Hematopoietic multipotent progenitor cell (in vitro differentiated cells): ENCODE measurements at regions not wholly inside any gene's neighbourhood (a gene's known extent, or its start where the extent isn't known, plus 50 kb on each side); places are given as distances from the start of the nearest gene placed in this dataset.

Experiments
- DNase-seq, 3 donors: peaks; one replicate each; pipeline ENCODE4 v3.0.0-alpha.2; 2011 to 2015; ENCODE audit warnings: low read depth in 2 of 3, low spot score in 2 of 3

GRCh38 chr10:2871673-2872219, 195.6 kb upstream of the PFKP start:
- DNase-seq, result no peak

GRCh38 chr10:2870654-2871053, 196.7 kb upstream of the PFKP start:
- DNase-seq, result no peak

- DNase-seq, result no peak
Measured at GRCh38 chr10:2867788-2868299, 199.5 kb upstream of the PFKP start.

- DNase-seq, result no peak
Measured at GRCh38 chr10:2866569-2866968, 200.8 kb upstream of the PFKP start.

- no peak for DNase-seq
Measured at GRCh38 chr10:2861632-2862210, 205.6 kb upstream of the PFKP start.

GRCh38 chr10:2858452-2858851, 208.9 kb upstream of the PFKP start:
- DNase-seq, result no peak

GRCh38 chr10:2856598-2856997, 210.8 kb upstream of the PFKP start:
- DNase-seq, result no peak

- DNase-seq, result no peak
Measured at GRCh38 chr10:2852574-2853323, 214.6 kb upstream of the PFKP start.

GRCh38 chr10:2851566-2851965, 215.8 kb upstream of the PFKP start:
- no peak for DNase-seq

GRCh38 chr10:2850202-2850601, 217.1 kb upstream of the PFKP start:
- DNase-seq, result no peak

GRCh38 chr10:2844925-2845324, 222.4 kb upstream of the PFKP start:
- DNase-seq, result no peak

GRCh38 chr10:2839081-2839725, 228.1 kb upstream of the PFKP start:
- DNase-seq, result peak in 2 of 3 donors; percentile 19 to 64

GRCh38 chr10:2837674-2838073, 229.7 kb upstream of the PFKP start:
- no peak for DNase-seq

GRCh38 chr10:2836921-2837662, 230.3 kb upstream of the PFKP start:
- DNase-seq, result no peak

GRCh38 chr10:2834214-2834613, 233.1 kb upstream of the PFKP start:
- DNase-seq, result no peak

- DNase-seq, result no peak
Measured at GRCh38 chr10:2831509-2831908, 235.8 kb upstream of the PFKP start.

- DNase-seq, result no peak
Measured at GRCh38 chr10:2828741-2829140, 238.6 kb upstream of the PFKP start.

GRCh38 chr10:2826675-2827074, 240.7 kb upstream of the PFKP start:
- no peak for DNase-seq

- no peak for DNase-seq
Measured at GRCh38 chr10:2825841-2826240, 241.5 kb upstream of the PFKP start.

GRCh38 chr10:2817940-2818636, 249.3 kb upstream of the PFKP start:
- DNase-seq, result no peak
